ENCODE measurements at regions not wholly inside any gene's neighbourhood (a gene's known extent, or its start where the extent isn't known, plus 50 kb on each side); places are given as distances from the start of the nearest gene placed in this dataset.
"Not testable (repeated sequence)": the region's sequence is repeated elsewhere in the genome, so short reads cannot be mapped to it uniquely, and the experiment has no call there.

DNA sequence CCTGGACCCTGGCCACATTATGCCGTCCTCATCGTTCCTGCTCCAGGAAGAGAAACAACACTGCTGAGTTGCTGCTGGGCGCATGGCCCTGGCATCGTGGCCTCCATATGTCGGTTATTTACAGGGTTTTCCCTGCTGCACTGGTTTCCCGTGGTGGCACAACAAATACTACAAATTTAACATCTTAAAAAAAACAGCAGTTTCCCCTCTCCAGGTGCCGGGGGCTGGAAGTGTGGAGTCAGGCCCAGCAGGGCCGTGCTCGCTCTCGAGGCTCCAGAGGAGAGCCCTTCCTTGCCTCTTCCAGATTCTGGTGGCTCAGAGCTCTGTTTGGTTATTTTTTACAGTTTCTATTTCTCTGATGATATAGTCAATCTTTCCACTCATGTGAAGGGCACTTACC is 777.8 kb upstream of the TPTE start:
- not testable (repeated sequence) for H3K4me3 ChIP-seq (ENCODE audit: low read length); H3K4me1 ChIP-seq (ENCODE audit: insufficient read depth, low read length); H3K9me3 ChIP-seq (ENCODE audit: low read length); H3K27me3 ChIP-seq (ENCODE audit: insufficient read depth, low read length); H3K36me3 ChIP-seq (ENCODE audit: insufficient read depth, low read length); H2AFZ ChIP-seq (ENCODE audit: low read depth, low read length)

DNA sequence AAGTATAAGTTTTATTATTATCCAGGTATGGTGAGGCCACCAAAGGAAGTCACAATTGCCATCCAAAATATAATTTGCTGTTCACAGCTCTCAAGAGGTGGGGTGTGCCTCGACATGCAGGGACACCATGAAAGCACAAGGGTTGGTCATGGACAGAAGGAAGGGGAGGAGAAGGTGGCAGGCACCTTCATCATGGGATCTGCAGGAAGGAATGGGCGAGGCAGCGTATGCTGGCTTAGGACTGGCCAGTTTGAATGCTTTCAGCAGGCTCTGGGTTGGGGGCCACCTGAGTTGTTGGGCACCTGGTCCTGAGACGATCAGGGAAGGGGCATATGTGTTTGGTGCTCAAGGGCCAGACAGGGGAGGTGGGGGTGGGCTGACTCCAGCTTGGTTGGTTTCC is 777.2 kb upstream of the TPTE start:
- not testable (repeated sequence) for H3K36me3 ChIP-seq (ENCODE audit: insufficient read depth, low read length); H3K27me3 ChIP-seq (ENCODE audit: insufficient read depth, low read length); H2AFZ ChIP-seq (ENCODE audit: low read depth, low read length); H3K4me3 ChIP-seq (ENCODE audit: low read length); H3K4me1 ChIP-seq (ENCODE audit: insufficient read depth, low read length); H3K9me3 ChIP-seq (ENCODE audit: low read length)

DNA sequence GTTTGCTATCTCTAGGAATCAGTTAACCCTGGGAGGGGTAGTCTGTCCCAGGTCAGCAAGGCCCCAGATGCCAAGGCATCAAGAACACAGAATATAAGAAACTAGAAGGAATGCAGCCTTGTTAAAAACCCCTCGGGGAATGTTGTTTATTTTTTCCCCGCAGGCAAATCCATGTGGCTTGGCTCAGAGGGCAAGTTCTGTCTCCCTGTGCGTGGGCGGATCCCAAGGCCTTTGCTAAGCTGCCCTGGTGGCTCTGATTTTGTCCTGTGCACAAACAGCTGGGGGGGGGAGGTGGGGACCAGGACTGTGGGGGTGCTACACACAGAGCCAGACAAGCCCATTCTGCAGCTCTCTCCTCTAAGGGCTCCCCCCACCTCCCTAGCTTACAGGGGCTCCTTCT is 776.8 kb upstream of the TPTE start:
- H3K4me1 ChIP-seq (ENCODE audit: insufficient read depth, low read length); H3K27me3 ChIP-seq (ENCODE audit: insufficient read depth, low read length); H3K36me3 ChIP-seq (ENCODE audit: insufficient read depth, low read length); H3K9me3 ChIP-seq (ENCODE audit: low read length); H3K4me3 ChIP-seq (ENCODE audit: low read length); H2AFZ ChIP-seq (ENCODE audit: low read depth, low read length): not testable (repeated sequence)

DNA sequence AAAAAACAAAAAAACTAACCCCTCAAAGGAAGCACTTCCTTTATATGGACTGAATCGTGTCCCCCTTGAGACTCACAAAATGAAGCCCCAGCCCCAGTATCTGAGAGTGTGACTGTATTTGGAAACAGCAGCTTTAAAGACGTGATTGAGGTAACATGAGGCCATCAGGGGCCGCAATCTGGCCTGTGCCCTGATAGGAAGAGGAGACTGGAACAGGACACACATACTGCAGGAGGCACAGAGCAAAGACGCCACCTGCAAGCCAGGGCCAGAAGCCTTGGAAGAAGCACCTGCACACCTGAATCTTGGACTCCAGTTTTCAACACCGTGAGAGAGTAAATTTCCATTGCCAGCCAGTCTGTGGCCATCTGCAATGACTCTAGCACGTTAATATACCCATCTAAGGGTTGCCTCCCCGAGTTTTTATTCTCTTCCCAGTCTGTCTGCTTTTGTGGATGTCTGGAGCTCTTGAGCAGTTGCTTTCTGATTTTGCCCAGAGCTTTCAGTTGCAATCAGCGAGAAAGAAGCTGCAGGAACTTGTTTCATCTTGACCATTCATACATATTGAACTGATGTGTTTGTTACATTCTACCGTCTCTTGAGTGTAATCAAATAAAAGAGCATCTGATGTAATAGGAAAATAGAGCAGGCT is 775.8 kb upstream of the TPTE start:
- not testable (repeated sequence) for H3K36me3 ChIP-seq (ENCODE audit: insufficient read depth, low read length); H3K9me3 ChIP-seq (ENCODE audit: low read length); H3K4me3 ChIP-seq (ENCODE audit: low read length); H3K27me3 ChIP-seq (ENCODE audit: insufficient read depth, low read length); H3K4me1 ChIP-seq (ENCODE audit: insufficient read depth, low read length); H2AFZ ChIP-seq (ENCODE audit: low read depth, low read length)

DNA sequence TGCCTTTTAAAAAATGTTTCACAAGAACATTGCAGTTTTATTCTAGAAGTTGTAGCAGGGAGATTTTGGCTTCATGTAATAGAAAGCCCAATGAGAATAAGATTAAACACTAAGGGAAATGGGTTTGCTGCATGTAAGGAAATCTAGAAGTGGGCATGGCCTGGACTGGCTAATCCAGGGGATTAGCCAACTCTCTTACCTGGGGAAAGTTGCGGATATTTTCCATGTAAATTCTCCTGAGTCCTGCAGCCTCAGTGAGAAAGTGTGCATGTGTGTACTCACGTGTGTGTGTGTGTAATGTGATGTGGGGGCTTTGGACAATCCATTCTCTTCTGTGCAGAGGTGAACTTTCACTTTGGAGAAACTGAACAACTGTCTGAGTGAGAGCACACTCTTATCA is 775.1 kb upstream of the TPTE start:
- H3K9me3 ChIP-seq (ENCODE audit: low read length); H3K27me3 ChIP-seq (ENCODE audit: insufficient read depth, low read length); H3K4me1 ChIP-seq (ENCODE audit: insufficient read depth, low read length): not testable (repeated sequence)

DNA sequence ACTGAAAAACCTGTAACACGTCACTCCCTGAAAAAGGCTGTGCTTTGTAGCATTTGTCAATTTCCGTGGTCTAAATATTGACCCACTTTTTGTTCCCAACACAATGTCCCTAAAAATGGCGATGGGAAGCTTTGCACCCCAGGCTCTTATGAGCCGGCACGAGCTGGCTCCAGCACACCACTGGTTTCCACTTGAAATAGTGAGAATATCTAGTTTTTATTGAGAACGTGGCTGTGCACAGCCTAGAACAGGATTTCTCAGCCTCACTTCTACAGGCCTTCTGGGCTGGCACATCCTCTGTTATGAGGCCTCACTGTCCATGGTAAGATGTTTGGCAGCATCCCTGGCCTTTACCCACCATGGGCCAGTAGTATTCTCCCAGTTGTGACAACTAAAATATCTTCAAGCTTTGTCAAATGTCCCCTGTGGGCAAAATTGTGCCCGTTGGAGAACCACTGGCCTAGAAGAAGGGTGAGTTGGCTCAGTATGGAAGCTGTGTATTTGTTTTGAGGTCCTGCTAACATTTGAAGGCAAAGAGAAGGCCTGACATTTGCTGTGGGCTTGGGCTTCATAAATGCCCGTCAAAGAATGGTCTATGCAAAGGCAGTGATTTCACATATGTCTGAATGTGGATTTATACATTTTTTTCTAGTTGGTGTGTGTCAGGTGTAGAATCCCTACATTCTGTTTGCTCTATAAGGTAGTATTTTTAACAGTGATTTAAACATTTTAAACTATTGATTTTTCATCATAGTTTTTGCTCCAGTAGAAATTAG is 774.4 kb upstream of the TPTE start:
- H2AFZ ChIP-seq (ENCODE audit: low read depth, low read length); H3K4me3 ChIP-seq (ENCODE audit: low read length); H3K9me3 ChIP-seq (ENCODE audit: low read length); H3K4me1 ChIP-seq (ENCODE audit: insufficient read depth, low read length); H3K36me3 ChIP-seq (ENCODE audit: insufficient read depth, low read length); H3K27me3 ChIP-seq (ENCODE audit: insufficient read depth, low read length): not testable (repeated sequence)

More for the DNA sequence above, 775.1 kb upstream of the TPTE start:
- not testable (repeated sequence) for H2AFZ ChIP-seq (ENCODE audit: low read depth, low read length); H3K4me3 ChIP-seq (ENCODE audit: low read length); H3K36me3 ChIP-seq (ENCODE audit: insufficient read depth, low read length)

DNA sequence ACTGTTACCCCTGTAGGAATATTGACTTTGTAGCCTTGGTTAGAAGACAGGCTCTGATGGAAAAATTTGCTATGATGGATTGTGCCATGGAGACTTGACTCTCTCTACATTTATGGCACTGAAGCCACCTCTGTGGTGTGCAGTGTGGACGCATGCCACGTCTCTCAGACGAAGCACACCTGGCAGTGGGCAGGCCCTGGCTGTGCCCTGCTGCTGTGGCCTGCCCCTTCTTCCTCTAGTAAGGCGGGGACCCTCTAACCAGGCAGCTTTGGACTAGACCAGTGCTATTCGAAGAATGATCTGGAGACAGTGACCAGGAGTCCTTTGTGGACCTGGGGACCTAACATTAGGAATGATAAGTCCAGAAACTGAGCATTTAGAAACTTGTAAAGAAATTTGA is 773.5 kb upstream of the TPTE start:
- not testable (repeated sequence) for H3K9me3 ChIP-seq (ENCODE audit: low read length); H3K4me3 ChIP-seq (ENCODE audit: low read length); H3K36me3 ChIP-seq (ENCODE audit: insufficient read depth, low read length); H2AFZ ChIP-seq (ENCODE audit: low read depth, low read length); H3K4me1 ChIP-seq (ENCODE audit: insufficient read depth, low read length); H3K27me3 ChIP-seq (ENCODE audit: insufficient read depth, low read length)

DNA sequence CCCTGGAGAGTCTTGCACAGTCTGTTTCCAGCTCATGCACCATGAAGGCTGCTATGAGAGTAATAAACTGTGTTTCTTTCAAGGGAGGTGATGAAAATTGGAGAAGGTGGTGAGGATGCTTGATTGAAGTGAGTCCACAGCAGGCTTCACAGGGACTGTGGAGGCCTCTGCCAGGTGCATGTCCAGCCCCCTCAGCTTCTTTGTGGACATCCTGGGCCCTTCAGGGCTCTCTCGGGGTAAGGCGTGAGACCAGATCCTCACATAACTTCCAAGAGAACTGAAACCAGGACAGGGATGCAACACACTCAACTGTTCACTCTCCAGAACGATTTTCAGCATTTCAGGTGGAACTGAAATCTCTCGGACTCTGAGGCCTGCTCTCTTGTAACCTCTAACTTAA is 772.9 kb upstream of the TPTE start:
- not testable (repeated sequence) for H3K36me3 ChIP-seq (ENCODE audit: insufficient read depth, low read length); H3K27me3 ChIP-seq (ENCODE audit: insufficient read depth, low read length); H3K4me1 ChIP-seq (ENCODE audit: insufficient read depth, low read length); H3K9me3 ChIP-seq (ENCODE audit: low read length); H3K4me3 ChIP-seq (ENCODE audit: low read length); H2AFZ ChIP-seq (ENCODE audit: low read depth, low read length)

DNA sequence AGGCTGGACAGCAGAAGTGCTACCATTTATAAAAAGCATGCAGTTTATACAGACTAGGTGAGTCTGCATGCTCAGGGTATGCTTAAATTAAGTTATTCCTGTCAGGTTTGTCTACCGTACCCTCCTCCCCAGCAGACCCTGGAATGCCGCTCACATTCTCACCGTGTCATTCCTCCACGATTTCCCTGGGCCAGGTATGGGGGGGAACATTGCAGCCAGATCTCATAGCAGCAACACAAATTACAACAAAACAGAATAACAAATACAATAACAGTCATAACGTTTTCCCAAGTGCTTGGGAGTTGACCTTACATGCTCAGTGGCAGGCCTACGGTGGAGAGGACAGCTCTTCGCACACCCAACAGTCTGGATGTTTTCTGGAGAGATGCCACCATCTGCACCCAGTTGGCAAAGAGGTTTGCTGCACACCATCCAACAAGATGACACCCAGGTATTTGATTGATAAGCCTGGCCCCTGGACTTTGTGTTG is 771.6 kb upstream of the TPTE start:
- H2AFZ ChIP-seq (ENCODE audit: low read depth, low read length); H3K27me3 ChIP-seq (ENCODE audit: insufficient read depth, low read length); H3K4me1 ChIP-seq (ENCODE audit: insufficient read depth, low read length); H3K36me3 ChIP-seq (ENCODE audit: insufficient read depth, low read length); H3K4me3 ChIP-seq (ENCODE audit: low read length); H3K9me3 ChIP-seq (ENCODE audit: low read length): not testable (repeated sequence)

DNA sequence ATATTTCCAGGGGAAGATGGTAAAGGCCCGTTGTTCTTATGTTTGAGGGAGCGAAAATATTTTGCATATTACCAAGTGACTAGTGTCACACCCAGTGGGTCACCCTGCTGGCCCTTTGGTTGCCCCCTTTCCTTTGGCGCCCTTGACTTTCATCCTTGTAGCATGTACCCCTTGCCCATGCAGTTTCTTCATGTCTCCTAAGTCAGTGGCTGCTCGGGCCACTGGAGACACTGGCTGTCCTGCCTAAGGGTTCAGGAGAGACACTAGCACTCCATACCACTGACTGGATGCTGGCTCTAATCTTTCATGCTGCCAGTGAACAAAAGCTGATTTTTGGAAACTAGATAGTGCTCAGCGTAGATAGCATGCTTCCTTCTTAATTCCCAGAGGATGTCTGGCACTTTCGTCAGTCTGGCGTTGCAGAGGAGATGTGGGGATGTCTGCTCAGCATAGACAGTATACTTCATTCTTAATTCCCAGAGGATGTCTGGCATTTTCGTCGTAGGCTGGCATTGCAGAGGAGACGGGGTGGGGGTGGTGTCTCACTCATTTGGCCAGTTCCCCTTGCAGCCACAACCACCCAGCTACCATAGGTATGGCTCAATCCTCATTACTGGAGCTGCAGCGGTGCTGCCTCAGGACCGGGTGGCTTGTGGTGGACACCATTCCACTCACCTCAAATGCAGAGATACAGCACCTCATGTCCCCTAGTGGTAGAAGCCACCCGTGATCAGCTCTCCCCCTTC is 770.9 kb upstream of the TPTE start:
- no peak overlapping the region for H2AFZ ChIP-seq (ENCODE audit: low read depth, low read length)
- no peaks in the 10 kb centered on the region for H3K4me1 ChIP-seq (ENCODE audit: insufficient read depth, low read length)
- no peaks in the 10 kb centered on the region for H3K27me3 ChIP-seq (ENCODE audit: insufficient read depth, low read length)
- no peaks in the 10 kb centered on the region for H3K9me3 ChIP-seq (ENCODE audit: low read length)
- H3K36me3 ChIP-seq (ENCODE audit: insufficient read depth, low read length): no peaks in the 10 kb centered on the region
- no peak overlapping the region for H3K4me3 ChIP-seq (ENCODE audit: low read length)

DNA sequence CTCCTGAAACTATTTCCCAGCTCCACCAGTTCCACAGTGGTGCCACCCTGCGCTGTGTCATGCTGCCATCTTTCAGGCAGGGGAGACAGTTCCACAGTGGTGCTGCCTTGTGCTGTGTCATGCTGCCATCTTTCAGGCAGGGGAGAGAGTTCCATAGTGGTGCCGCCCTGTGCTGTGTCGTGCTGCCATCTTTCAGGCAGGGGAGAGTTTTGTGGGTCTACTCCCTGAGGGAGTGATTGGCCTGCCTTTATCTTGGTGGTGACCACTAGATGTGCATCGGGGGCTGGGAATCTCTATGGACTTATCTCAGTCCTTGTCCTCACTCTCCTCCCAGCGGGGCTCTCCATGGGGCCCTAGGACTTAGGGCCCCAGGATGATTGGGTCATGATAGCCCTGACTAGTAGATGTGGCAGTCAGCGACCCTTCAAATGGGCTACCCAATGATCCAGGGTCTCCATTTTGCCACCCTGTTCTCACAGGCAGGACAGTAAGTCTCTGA is 770.2 kb upstream of the TPTE start:
- not testable (repeated sequence) for H3K4me3 ChIP-seq (ENCODE audit: low read length); H3K27me3 ChIP-seq (ENCODE audit: insufficient read depth, low read length); H3K9me3 ChIP-seq (ENCODE audit: low read length)

DNA sequence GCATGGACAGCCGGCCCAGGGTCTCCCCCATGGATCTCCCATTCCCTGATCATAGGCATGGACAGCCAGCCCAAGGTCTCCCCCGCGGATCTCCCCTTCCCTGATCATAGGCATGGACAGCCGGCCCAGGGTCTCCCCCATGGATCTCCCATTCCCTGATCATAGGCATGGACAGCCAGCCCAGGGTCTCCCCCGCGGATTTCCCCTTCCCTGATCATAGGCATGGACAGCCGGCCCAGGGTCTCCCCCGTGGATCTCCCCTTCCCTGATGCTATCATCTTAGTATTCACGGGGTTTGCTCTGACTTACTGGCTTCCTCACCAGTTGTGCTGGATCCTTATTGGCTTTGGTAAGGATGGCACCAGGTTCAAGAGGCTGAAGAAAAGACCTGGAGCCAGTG is 769.4 kb upstream of the TPTE start:
- not testable (repeated sequence) for H3K27me3 ChIP-seq (ENCODE audit: insufficient read depth, low read length); H3K36me3 ChIP-seq (ENCODE audit: insufficient read depth, low read length); H3K9me3 ChIP-seq (ENCODE audit: low read length); H3K4me1 ChIP-seq (ENCODE audit: insufficient read depth, low read length); H2AFZ ChIP-seq (ENCODE audit: low read depth, low read length); H3K4me3 ChIP-seq (ENCODE audit: low read length)

More for the DNA sequence above, 770.2 kb upstream of the TPTE start:
- not testable (repeated sequence) for H2AFZ ChIP-seq (ENCODE audit: low read depth, low read length); H3K4me1 ChIP-seq (ENCODE audit: insufficient read depth, low read length); H3K36me3 ChIP-seq (ENCODE audit: insufficient read depth, low read length)

DNA sequence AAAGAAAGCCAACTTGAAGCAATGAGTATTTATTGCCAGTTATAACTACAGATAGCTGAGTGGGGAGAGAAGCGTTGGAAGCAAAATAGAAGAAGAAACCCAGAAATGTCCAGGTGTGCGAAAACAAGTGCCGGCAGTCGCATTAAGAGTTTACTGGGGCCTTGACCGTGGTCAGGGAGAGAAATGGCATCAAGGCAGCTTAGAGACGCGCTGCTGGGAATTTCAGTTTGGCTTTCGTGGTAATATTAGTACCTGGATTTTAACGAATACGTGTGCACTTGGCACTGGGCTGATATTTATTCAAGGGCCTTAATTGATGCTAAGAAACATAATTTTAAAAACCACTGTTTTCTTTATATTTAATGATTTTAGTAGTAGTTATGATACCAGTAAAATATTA is 767.9 kb upstream of the TPTE start:
- not testable (repeated sequence) for H3K4me1 ChIP-seq (ENCODE audit: insufficient read depth, low read length); H3K4me3 ChIP-seq (ENCODE audit: low read length); H3K36me3 ChIP-seq (ENCODE audit: insufficient read depth, low read length); H2AFZ ChIP-seq (ENCODE audit: low read depth, low read length); H3K9me3 ChIP-seq (ENCODE audit: low read length); H3K27me3 ChIP-seq (ENCODE audit: insufficient read depth, low read length)

Data from neuron (in vitro differentiated cells).